Upper lobe of left lung (tissue), 6 donors: ENCODE measurements at regions not wholly inside any gene's neighbourhood (a gene's known extent, or its start where the extent isn't known, plus 50 kb on each side); places are given as distances from the start of the nearest gene placed in this dataset.

ENCODE experiments used
- ATAC-seq, 2 donors: fragments of 200-7000 bp; cut with Tn5 transposase; one replicate each; pipeline ENCODE4 v1.9.1; 2022; ENCODE audit warnings: mild to moderate bottlenecking in 2 of 2, moderate library complexity in 2 of 2; ENCODE audit not compliant: low FRiP score in 2 of 2
- DNase-seq, 2 donors: peaks; one replicate each; pipeline ENCODE4 v3.0.0-alpha.2; 2019 to 2020
- H3K27ac ChIP-seq, 4 donors: fragments of 200-600 bp; sonication (generic); one replicate each; pipeline ENCODE4 v1.5.1; 2016 to 2019
- H3K27me3 ChIP-seq, 4 donors: fragments of 200-600 bp; sonication (generic); one replicate each; pipeline ENCODE4 v1.5.1; 2017 to 2019
- H3K36me3 ChIP-seq, 4 donors: fragments of 200-600 bp; sonication (generic); one replicate each; pipeline ENCODE4 v1.5.1; 2016 to 2019
- H3K4me1 ChIP-seq, 4 donors: fragments of 200-600 bp; sonication (generic); one replicate each; pipeline ENCODE4 v1.5.1; 2018 to 2019
- H3K4me3 ChIP-seq, 4 donors: fragments of 200-600 bp; sonication (generic); one replicate each; pipeline ENCODE4 v1.5.1; 2017 to 2019; ENCODE audit warnings: mild to moderate bottlenecking in 2 of 4, moderate library complexity in 1 of 4
- H3K9me3 ChIP-seq, 4 donors: fragments of 200-600 bp; sonication (generic); one replicate each; pipeline ENCODE4 v1.5.1; 2018 to 2019
- CTCF ChIP-seq, 6 experiments: fragments of 450-650 bp in 4 of 6; fragments of 200-600 bp in 2 of 6; sonication (generic) in 2 of 6; IDR thresholded peaks; one replicate each; pipeline ENCODE4 v1.5.1; 2016 to 2019; ENCODE audit warnings: antibody characterized with exemption in 6 of 6
- EP300 ChIP-seq, 4 donors: sonication (generic); formaldehyde crosslinking; IDR thresholded peaks; one replicate each; pipeline ENCODE4 v1.5.1; 2017; ENCODE audit warnings: antibody characterized with exemption in 4 of 4, control low read depth in 2 of 4
- POLR2A ChIP-seq, 4 donors: fragments of 450-650 bp; IDR thresholded peaks; one replicate each; pipeline ENCODE4 v1.5.1; 2016 to 2017; ENCODE audit warnings: antibody characterized with exemption in 4 of 4, mild to moderate bottlenecking in 2 of 4
- POLR2AphosphoS5 ChIP-seq, 2 donors: sonication (generic); formaldehyde crosslinking; IDR thresholded peaks; one replicate each; pipeline ENCODE4 v1.5.1; 2017; ENCODE audit warnings: antibody characterized with exemption in 2 of 2
- WGBS, 2 donors: methylation state at CpG; one replicate each; pipeline ENCODE4 v1.1.5; 2017 to 2018; 5-methylcytosine and 5-hydroxymethylcytosine counted together
- donor health status: DM: no; HTN: no; CAD: no; lungs with moderate emphysema.
- donor health status: DM: no; HTN: yes; CAD: no; lungs with severe emphysema.

GRCh38 chr5:25950681-25951080 is 1087.7 kb downstream of the CDH9 start:
- no peak overlapping the region for H3K27ac ChIP-seq
- no peaks in the 10 kb centered on the region for H3K27me3 ChIP-seq
- H3K4me3 ChIP-seq = no peak overlapping the region
- DNase-seq (no peak), ATAC-seq (no peak)
- H3K36me3 ChIP-seq = no peaks in the 10 kb centered on the region
- no peaks in the 10 kb centered on the region for H3K9me3 ChIP-seq
- 67 to 75% methylated on average over 4 of the region's 4 CpGs for WGBS, 2 donors
- no peaks in the 10 kb centered on the region for H3K4me1 ChIP-seq
- TF ChIP-seq EP300 (IDR thresholded peaks at IDR 0.05) (no peak), POLR2A (IDR thresholded peaks at IDR 0.05) (no peak), POLR2AphosphoS5 (IDR thresholded peaks at IDR 0.05) (no peak), CTCF (IDR thresholded peaks at IDR 0.05) (no peak)

- DNase-seq (no peak), ATAC-seq (no peak)
- TF ChIP-seq CTCF (IDR thresholded peaks at IDR 0.05) (no peak), EP300 (IDR thresholded peaks at IDR 0.05) (no peak)
- Histone ChIP-seq H3K27ac (no peak overlapping the region), H3K4me3 (no peak overlapping the region), H3K36me3 (no peaks in the 10 kb centered on the region), H3K4me1 (no peaks in the 10 kb centered on the region), H3K9me3 (no peaks in the 10 kb centered on the region), H3K27me3 (no peaks in the 10 kb centered on the region)
- WGBS, 2 donors = 92 to 93% methylated on average over 4 of the region's 4 CpGs
These were observed 1090.1 kb downstream of the CDH9 start for GRCh38 chr5:25948278-25948677.

GRCh38 chr5:25944786-25945185 is 1093.6 kb downstream of the CDH9 start:
- 55 to 61% methylated on average over 2 of the region's 2 CpGs for WGBS, 2 donors
- Histone ChIP-seq H3K36me3 (no peaks in the 10 kb centered on the region), H3K4me1 (no peaks in the 10 kb centered on the region), H3K4me3 (no peak overlapping the region), H3K27ac (no peak overlapping the region), H3K9me3 (no peaks in the 10 kb centered on the region), H3K27me3 (no peaks in the 10 kb centered on the region)
- no peak for DNase-seq
- TF ChIP-seq CTCF (IDR thresholded peaks at IDR 0.05) = no peak
- TF ChIP-seq POLR2A (IDR thresholded peaks at IDR 0.05) = no peak
- no peak for TF ChIP-seq POLR2AphosphoS5 (IDR thresholded peaks at IDR 0.05)
- TF ChIP-seq EP300 (IDR thresholded peaks at IDR 0.05) = no peak
- ATAC-seq = peak in 1 of 2 donors; percentile 26

- no peaks in the 10 kb centered on the region for H3K27me3 ChIP-seq
- H3K4me3 ChIP-seq = no peak overlapping the region
- ATAC-seq (no peak), DNase-seq (peak in 1 of 2 donors; percentile 54)
- no peak for TF ChIP-seq EP300 (IDR thresholded peaks at IDR 0.05)
- TF ChIP-seq POLR2A (IDR thresholded peaks at IDR 0.05) = no peak
- TF ChIP-seq CTCF (IDR thresholded peaks at IDR 0.05) = no peak
- TF ChIP-seq POLR2AphosphoS5 (IDR thresholded peaks at IDR 0.05) = no peak
- 91 to 95% methylated on average over 29 of the region's 29 CpGs for whole genome bisulfite sequencing, 2 donors
- H3K27ac ChIP-seq = no peak overlapping the region
- H3K36me3 ChIP-seq = no peaks in the 10 kb centered on the region
- no peaks in the 10 kb centered on the region for H3K9me3 ChIP-seq
- no peaks in the 10 kb centered on the region for H3K4me1 ChIP-seq
These were observed 1129.2 kb downstream of the CDH9 start for GRCh38 chr5:25909163-25909562.

- TF ChIP-seq POLR2A (IDR thresholded peaks at IDR 0.05) = no peak
- no peak for TF ChIP-seq EP300 (IDR thresholded peaks at IDR 0.05)
- TF ChIP-seq POLR2AphosphoS5 (IDR thresholded peaks at IDR 0.05) = no peak
- no peak for TF ChIP-seq CTCF (IDR thresholded peaks at IDR 0.05)
- DNase-seq (no peak), ATAC-seq (no peak)
- Histone ChIP-seq H3K36me3 (no peaks in the 10 kb centered on the region), H3K9me3 (no peaks in the 10 kb centered on the region), H3K4me1 (no peaks in the 10 kb centered on the region), H3K27ac (no peak overlapping the region), H3K27me3 (no peaks in the 10 kb centered on the region), H3K4me3 (no peak overlapping the region)
- WGBS, 2 donors = 36 to 83% methylated on average over 2 of the region's 2 CpGs
These were observed 1132.7 kb downstream of the CDH9 start for GRCh38 chr5:25905646-25906045.
